ENCODE measurements at regions not wholly inside any gene's neighbourhood (a gene's known extent, or its start where the extent isn't known, plus 50 kb on each side); places are given as distances from the start of the nearest gene placed in this dataset.
A peak's percentile ranks its signal among the peaks of the same experiment; 100 is the strongest.

DNA sequence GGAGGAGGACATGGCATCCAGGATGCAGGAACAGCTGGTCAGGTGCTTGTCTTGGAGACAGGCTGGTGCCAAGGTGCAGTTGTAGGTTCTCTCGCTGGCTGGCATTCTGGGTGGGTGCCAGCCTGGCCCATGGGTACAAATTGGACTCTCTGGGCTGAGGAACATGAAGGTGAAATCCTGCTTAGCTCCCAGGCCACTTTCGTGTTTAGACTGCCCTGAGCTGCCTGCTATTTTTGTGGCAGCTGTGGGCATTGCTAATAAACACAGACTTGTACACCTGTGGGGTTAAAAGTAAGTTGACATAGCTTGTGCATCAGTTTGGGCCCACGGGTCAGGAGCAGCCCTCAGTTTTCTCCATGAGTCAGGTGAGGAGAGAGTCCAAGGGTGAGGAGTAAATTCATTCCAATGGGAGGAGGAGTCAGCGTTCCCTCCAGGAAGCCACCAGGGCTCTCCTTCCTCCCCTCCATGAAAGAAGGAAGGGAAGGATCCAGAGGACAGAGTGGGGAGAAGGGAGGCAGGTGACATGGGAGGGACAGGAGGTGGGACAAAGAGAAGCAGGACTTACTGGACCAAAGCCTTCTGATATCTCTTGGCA is 380.0 kb downstream of the GLRX3 start:
- peak overlapping the region; percentile 55 for H2AK9ac ChIP-seq (replicated peaks; ENCODE audit: low read depth, low read length, poor library complexity)
- H3K9me1 ChIP-seq (ENCODE audit: insufficient read depth, low read length) = no peaks in the 10 kb centered on the region
- H3K14ac ChIP-seq (replicated peaks; ENCODE audit: low read depth, low read length) = no peak overlapping the region
- H4K20me1 ChIP-seq (ENCODE audit: insufficient read depth, low read length) = no peaks in the 10 kb centered on the region
- H3K18ac ChIP-seq (ENCODE audit: low read depth, low read length) = no peak overlapping the region
- WGBS, 2 experiments (ENCODE audit: extremely low coverage in 2 of 2, insufficient read length in 1 of 2) = 0% methylated on average over 1 of the region's 4 CpGs; no CpG with 5 or more reads in 1 of the 2 experiments
- no peak overlapping the region for H4K8ac ChIP-seq (ENCODE audit: low read depth in 2 of 2, low read length in 2 of 2)
- no peak overlapping the region for H3K4me2 ChIP-seq (ENCODE audit: low read depth, low read length)
- no TSS peak for BruUV-seq (replicated peaks)
- no peak overlapping the region for H3K56ac ChIP-seq (ENCODE audit: extremely low read depth, insufficient read depth, low read length)
- H3K36me3 ChIP-seq (ENCODE audit: control insufficient read depth, insufficient read depth, low read length) = no peaks in the 10 kb centered on the region
- H4K5ac ChIP-seq (ENCODE audit: low read depth, low read length) = no peak overlapping the region
- H2BK15ac ChIP-seq (ENCODE audit: low read depth, low read length) = no peak overlapping the region
- ATAC-seq (ENCODE audit: low read depth) (no peak), DNase-seq (no peak)
- no peak overlapping the region for H3K27ac ChIP-seq (ENCODE audit: insufficient read depth, low read length)
- in situ Hi-C loops (cut with MboI; ENCODE audit: low sequenced_read_pairs) (no loop called here), intact Hi-C loops (cut with micrococcal nuclease) (no loop called here), dilution Hi-C loops (cut with HindIII; ENCODE audit: low sequenced_read_pairs, unreplicated experiment) (no loop called here)
- no peak overlapping the region for H2AFZ ChIP-seq (replicated peaks; ENCODE audit: low read length, poor library complexity)
- TF ChIP-seq FOS (IDR thresholded peaks at IDR 0.05; ENCODE audit: low read depth, low read length) (no peak), RCOR1 (IDR thresholded peaks at IDR 0.05; ENCODE audit: insufficient replicate concordance, low read length) (no peak), RFX5 (IDR thresholded peaks at IDR 0.05; ENCODE audit: low read depth, low read length) (no peak), POLR2A (IDR thresholded peaks at IDR 0.05; ENCODE audit: low read depth, low read length) (no peak), CHD1 (IDR thresholded peaks at IDR 0.05; ENCODE audit: low read depth, low read length) (no peak), MAFK (IDR thresholded peaks at IDR 0.05; ENCODE audit: low read depth, low read length) (no peak), BHLHE40 (IDR thresholded peaks at IDR 0.05; ENCODE audit: low read depth, low read length) (no peak), CEBPB (IDR thresholded peaks at IDR 0.05; ENCODE audit: low read depth, low read length) (no peak), RAD21 (IDR thresholded peaks at IDR 0.05; ENCODE audit: low read length) (no peak), SMC3 (IDR thresholded peaks at IDR 0.05; ENCODE audit: low read depth, low read length) (no peak), MXI1 (IDR thresholded peaks at IDR 0.05; ENCODE audit: borderline replicate concordance, low read depth, low read length) (no peak)
- TF ChIP-seq, protein P1, sequence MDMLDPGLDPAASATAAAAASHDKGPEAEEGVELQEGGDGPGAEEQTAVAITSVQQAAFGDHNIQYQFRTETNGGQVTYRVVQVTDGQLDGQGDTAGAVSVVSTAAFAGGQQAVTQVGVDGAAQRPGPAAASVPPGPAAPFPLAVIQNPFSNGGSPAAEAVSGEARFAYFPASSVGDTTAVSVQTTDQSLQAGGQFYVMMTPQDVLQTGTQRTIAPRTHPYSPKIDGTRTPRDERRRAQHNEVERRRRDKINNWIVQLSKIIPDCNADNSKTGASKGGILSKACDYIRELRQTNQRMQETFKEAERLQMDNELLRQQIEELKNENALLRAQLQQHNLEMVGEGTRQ (IDR thresholded peaks at IDR 0.05; ENCODE audit: low read depth, low read length) = no peak
- TF ChIP-seq, protein P2, sequence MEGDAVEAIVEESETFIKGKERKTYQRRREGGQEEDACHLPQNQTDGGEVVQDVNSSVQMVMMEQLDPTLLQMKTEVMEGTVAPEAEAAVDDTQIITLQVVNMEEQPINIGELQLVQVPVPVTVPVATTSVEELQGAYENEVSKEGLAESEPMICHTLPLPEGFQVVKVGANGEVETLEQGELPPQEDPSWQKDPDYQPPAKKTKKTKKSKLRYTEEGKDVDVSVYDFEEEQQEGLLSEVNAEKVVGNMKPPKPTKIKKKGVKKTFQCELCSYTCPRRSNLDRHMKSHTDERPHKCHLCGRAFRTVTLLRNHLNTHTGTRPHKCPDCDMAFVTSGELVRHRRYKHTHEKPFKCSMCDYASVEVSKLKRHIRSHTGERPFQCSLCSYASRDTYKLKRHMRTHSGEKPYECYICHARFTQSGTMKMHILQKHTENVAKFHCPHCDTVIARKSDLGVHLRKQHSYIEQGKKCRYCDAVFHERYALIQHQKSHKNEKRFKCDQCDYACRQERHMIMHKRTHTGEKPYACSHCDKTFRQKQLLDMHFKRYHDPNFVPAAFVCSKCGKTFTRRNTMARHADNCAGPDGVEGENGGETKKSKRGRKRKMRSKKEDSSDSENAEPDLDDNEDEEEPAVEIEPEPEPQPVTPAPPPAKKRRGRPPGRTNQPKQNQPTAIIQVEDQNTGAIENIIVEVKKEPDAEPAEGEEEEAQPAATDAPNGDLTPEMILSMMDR (conservative IDR thresholded peaks at IDR 0.05; ENCODE audit: low read depth, low read length) = no peak
- no peaks in the 10 kb centered on the region for H3K27me3 ChIP-seq (ENCODE audit: control insufficient read depth, insufficient read depth, low read length)
- H3K4ac ChIP-seq (ENCODE audit: low read depth, low read length) = no peak overlapping the region
- H2BK5ac ChIP-seq (ENCODE audit: low read depth, low read length, poor library complexity, severe bottlenecking) = no peak overlapping the region
- no peak overlapping the region for H3K9ac ChIP-seq (ENCODE audit: low read depth, low read length)
- peaks cover 52% of the 10 kb centered on the region for H3K9me3 ChIP-seq (ENCODE audit: control insufficient read depth, insufficient read depth, low read length)
- H2BK20ac ChIP-seq (ENCODE audit: low read depth, low read length) = no peak overlapping the region
- H2AK5ac ChIP-seq (ENCODE audit: low read depth, low read length) = no peak overlapping the region
- CTCF ChIA-PET = no interaction called here
- no peaks in the 10 kb centered on the region for H3K79me1 ChIP-seq (ENCODE audit: low read depth in 1 of 2, low read length in 2 of 2)
- no peak overlapping the region for H2BK120ac ChIP-seq (ENCODE audit: low read depth, low read length)
- H3K4me1 ChIP-seq (ENCODE audit: control insufficient read depth, insufficient read depth, low read length) = no peaks in the 10 kb centered on the region
- H3K23ac ChIP-seq (ENCODE audit: low read depth, low read length) = no peak overlapping the region
- no peak overlapping the region for H4K91ac ChIP-seq (ENCODE audit: insufficient read depth, low read depth, low read length)
- POLR2A ChIA-PET (ENCODE audit: unreplicated experiment) = no interaction called here
- no peak overlapping the region for H3K4me3 ChIP-seq (ENCODE audit: insufficient read depth, low read depth, low read length)
